ENCODE measurements at regions not wholly inside any gene's neighbourhood (a gene's known extent, or its start where the extent isn't known, plus 50 kb on each side); places are given as distances from the start of the nearest gene placed in this dataset.
A peak's percentile ranks its signal among the peaks of the same experiment; 100 is the strongest.

- TF ChIP-seq EZH2phosphoT487 (IDR thresholded peaks at IDR 0.05; ENCODE audit: low read depth, severe bottlenecking, unreplicated experiment) (no peak), EZH2 (IDR thresholded peaks at IDR 0.05; ENCODE audit: borderline replicate concordance) (no peak)
- TF ChIP-seq, protein P1, sequence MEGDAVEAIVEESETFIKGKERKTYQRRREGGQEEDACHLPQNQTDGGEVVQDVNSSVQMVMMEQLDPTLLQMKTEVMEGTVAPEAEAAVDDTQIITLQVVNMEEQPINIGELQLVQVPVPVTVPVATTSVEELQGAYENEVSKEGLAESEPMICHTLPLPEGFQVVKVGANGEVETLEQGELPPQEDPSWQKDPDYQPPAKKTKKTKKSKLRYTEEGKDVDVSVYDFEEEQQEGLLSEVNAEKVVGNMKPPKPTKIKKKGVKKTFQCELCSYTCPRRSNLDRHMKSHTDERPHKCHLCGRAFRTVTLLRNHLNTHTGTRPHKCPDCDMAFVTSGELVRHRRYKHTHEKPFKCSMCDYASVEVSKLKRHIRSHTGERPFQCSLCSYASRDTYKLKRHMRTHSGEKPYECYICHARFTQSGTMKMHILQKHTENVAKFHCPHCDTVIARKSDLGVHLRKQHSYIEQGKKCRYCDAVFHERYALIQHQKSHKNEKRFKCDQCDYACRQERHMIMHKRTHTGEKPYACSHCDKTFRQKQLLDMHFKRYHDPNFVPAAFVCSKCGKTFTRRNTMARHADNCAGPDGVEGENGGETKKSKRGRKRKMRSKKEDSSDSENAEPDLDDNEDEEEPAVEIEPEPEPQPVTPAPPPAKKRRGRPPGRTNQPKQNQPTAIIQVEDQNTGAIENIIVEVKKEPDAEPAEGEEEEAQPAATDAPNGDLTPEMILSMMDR (IDR thresholded peaks at IDR 0.05; ENCODE audit: poor library complexity) = no peak
- H3K36me3 ChIP-seq (replicated peaks; ENCODE audit: insufficient read depth, low read depth) = no peaks in the 10 kb centered on the region
- peak; percentile 46 for DNase-seq (ENCODE audit: low spot score)
- H3K4me2 ChIP-seq = no peak overlapping the region
- no peaks in the 10 kb centered on the region for H3K9me3 ChIP-seq (ENCODE audit: low read depth)
- H3K4me1 ChIP-seq (ENCODE audit: insufficient read depth) = peaks cover 35% of the 10 kb centered on the region
- WGBS (ENCODE audit: low lambda C conversion rate, missing lambda C conversion rate) = 65% methylated on average over 7 of the region's 7 CpGs
- no peak overlapping the region for H3K4me3 ChIP-seq
- no peak overlapping the region for H2AFZ ChIP-seq
- peak overlapping the region; percentile 24 for H3K27ac ChIP-seq
- H4K20me1 ChIP-seq (ENCODE audit: insufficient read depth, poor library complexity, severe bottlenecking) = no peaks in the 10 kb centered on the region
- no peaks in the 10 kb centered on the region for H3K27me3 ChIP-seq
- no peaks in the 10 kb centered on the region for H3K9me2 ChIP-seq (replicated peaks; ENCODE audit: insufficient read depth)
- H3K79me2 ChIP-seq = no peaks in the 10 kb centered on the region
These were observed 70.8 kb upstream of the PGRMC2 start for GRCh38 chr4:128358231-128358912.

- Histone ChIP-seq H2AFZ (no peak overlapping the region), H4K20me1 (ENCODE audit: insufficient read depth, poor library complexity, severe bottlenecking) (no peaks in the 10 kb centered on the region), H3K4me1 (ENCODE audit: insufficient read depth) (peaks cover 35% of the 10 kb centered on the region), H3K9me3 (ENCODE audit: low read depth) (no peaks in the 10 kb centered on the region), H3K4me3 (no peak overlapping the region), H3K36me3 (replicated peaks; ENCODE audit: insufficient read depth, low read depth) (no peaks in the 10 kb centered on the region), H3K9me2 (replicated peaks; ENCODE audit: insufficient read depth) (no peaks in the 10 kb centered on the region), H3K27ac (peak overlapping the region; percentile 24), H3K4me2 (no peak overlapping the region), H3K79me2 (no peaks in the 10 kb centered on the region), H3K27me3 (no peaks in the 10 kb centered on the region)
- TF ChIP-seq EZH2phosphoT487 (IDR thresholded peaks at IDR 0.05; ENCODE audit: low read depth, severe bottlenecking, unreplicated experiment) (no peak), EZH2 (IDR thresholded peaks at IDR 0.05; ENCODE audit: borderline replicate concordance) (no peak)
- TF ChIP-seq, protein P1 (IDR thresholded peaks at IDR 0.05; ENCODE audit: poor library complexity) = no peak
- 73% methylated on average over 2 of the region's 2 CpGs for WGBS (ENCODE audit: low lambda C conversion rate, missing lambda C conversion rate)
- no peak for DNase-seq (ENCODE audit: low spot score)
These were observed 69.7 kb upstream of the PGRMC2 start for GRCh38 chr4:128357286-128357685.

GRCh38 chr4:128355305-128355704 lies 67.7 kb upstream of the PGRMC2 start:
- TF ChIP-seq EZH2 (IDR thresholded peaks at IDR 0.05; ENCODE audit: borderline replicate concordance) = no peak
- TF ChIP-seq, protein P1 (IDR thresholded peaks at IDR 0.05; ENCODE audit: poor library complexity) = no peak
- no peak for TF ChIP-seq EZH2phosphoT487 (IDR thresholded peaks at IDR 0.05; ENCODE audit: low read depth, severe bottlenecking, unreplicated experiment)
- no peak for DNase-seq (ENCODE audit: low spot score)
- Histone ChIP-seq H3K27me3 (no peaks in the 10 kb centered on the region), H3K36me3 (replicated peaks; ENCODE audit: insufficient read depth, low read depth) (no peaks in the 10 kb centered on the region), H3K4me2 (no peak overlapping the region), H4K20me1 (ENCODE audit: insufficient read depth, poor library complexity, severe bottlenecking) (no peaks in the 10 kb centered on the region), H3K9me3 (ENCODE audit: low read depth) (no peaks in the 10 kb centered on the region), H3K79me2 (no peaks in the 10 kb centered on the region), H3K9me2 (replicated peaks; ENCODE audit: insufficient read depth) (no peaks in the 10 kb centered on the region), H3K4me1 (ENCODE audit: insufficient read depth) (peaks cover 35% of the 10 kb centered on the region), H3K4me3 (no peak overlapping the region), H3K27ac (peak overlapping the region; percentile 47), H2AFZ (no peak overlapping the region)
- WGBS (ENCODE audit: low lambda C conversion rate, missing lambda C conversion rate) = 67% methylated on average over 4 of the region's 4 CpGs

Data from hepatocyte (in vitro differentiated cells).